Thyroid gland (tissue), 4 donors: ENCODE measurements at regions not wholly inside any gene's neighbourhood (a gene's known extent, or its start where the extent isn't known, plus 50 kb on each side); places are given as distances from the start of the nearest gene placed in this dataset.

ENCODE experiments used
- DNase-seq, 2 donors: peaks; one replicate each; pipeline ENCODE4 v3.0.0-alpha.2; 2019
- H3K27ac ChIP-seq, 3 donors: fragments of 200-600 bp; sonication (generic); 1 replicate in 2 of 3; 2 replicates in 1 of 3; pipeline ENCODE4 v1.5.1; 2016 to 2019; ENCODE audit warnings: mild to moderate bottlenecking in 1 of 3, moderate library complexity in 1 of 3
- H3K27me3 ChIP-seq: fragments of 200-600 bp; sonication (generic); one replicate; pipeline ENCODE4 v1.5.1; 2019
- H3K36me3 ChIP-seq, 2 donors: fragments of 200-600 bp; sonication (generic); one replicate each; pipeline ENCODE4 v1.5.1; 2016 to 2019
- H3K4me1 ChIP-seq, 2 donors: fragments of 200-600 bp; sonication (generic); one replicate each; pipeline ENCODE4 v1.5.1; 2017 to 2019
- H3K4me3 ChIP-seq, 3 donors: fragments of 200-600 bp; sonication (generic); replicated peaks in 1 of 3; 1 replicate in 2 of 3; 2 replicates in 1 of 3; pipeline ENCODE4 v1.5.1; 2016; ENCODE audit warnings: mild to moderate bottlenecking in 1 of 3
- H3K9me3 ChIP-seq: fragments of 200-600 bp; sonication (generic); one replicate; pipeline ENCODE4 v1.5.1; 2017
- POLR2A ChIP-seq, 2 donors: fragments of 450-650 bp; IDR thresholded peaks; one replicate each; pipeline ENCODE4 v1.6.1; 2017; ENCODE audit warnings: antibody characterized with exemption in 2 of 2, mild to moderate bottlenecking in 2 of 2, moderate library complexity in 1 of 2
- WGBS, 2 donors: methylation state at CpG; one replicate each; pipeline ENCODE4 v1.1.5; 2017; 5-methylcytosine and 5-hydroxymethylcytosine counted together
- intact Hi-C: fragments of 100-400 bp; cut with DNase I; formaldehyde crosslinking; loops from one replicate; pipeline ENCODE4 v1.15.1; 2023
- TF ChIP-seq, protein P1 (sequence below), 6 experiments: fragments of 200-600 bp in 3 of 6; fragments of 450-650 bp in 3 of 6; sonication (generic) in 3 of 6; IDR thresholded peaks; one replicate each; pipeline ENCODE4 v1.5.1; 2016 to 2019; ENCODE audit warnings: antibody characterized with exemption in 6 of 6, mild to moderate bottlenecking in 2 of 6, inconsistent platforms in 1 of 6, moderate library complexity in 1 of 6

DNA sequence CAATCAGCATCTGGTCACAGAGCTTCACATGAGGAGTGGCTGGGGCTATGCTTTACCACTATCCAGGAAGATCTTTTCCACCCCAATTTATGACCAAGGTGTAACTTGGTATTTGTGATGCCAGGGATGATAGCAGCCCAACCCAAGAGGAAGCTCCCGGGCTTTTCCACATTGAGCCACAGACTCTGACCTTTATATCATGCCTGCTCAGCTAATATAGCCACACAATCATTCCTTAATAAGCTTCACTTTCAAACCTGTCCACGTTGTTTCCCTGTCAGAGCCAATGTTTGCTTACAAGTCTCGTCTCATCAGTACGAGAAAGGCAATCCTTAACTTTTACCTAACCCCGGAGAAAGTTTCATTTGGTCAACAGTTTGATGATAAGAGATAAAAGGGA is 330.9 kb downstream of the SHQ1 start:
- Histone ChIP-seq H3K4me1 (no peaks in the 10 kb centered on the region), H3K27me3 (no peaks in the 10 kb centered on the region), H3K27ac (no peak overlapping the region), H3K4me3 (no peak overlapping the region), H3K9me3 (no peaks in the 10 kb centered on the region), H3K36me3 (no peaks in the 10 kb centered on the region)
- TF ChIP-seq, protein P1, sequence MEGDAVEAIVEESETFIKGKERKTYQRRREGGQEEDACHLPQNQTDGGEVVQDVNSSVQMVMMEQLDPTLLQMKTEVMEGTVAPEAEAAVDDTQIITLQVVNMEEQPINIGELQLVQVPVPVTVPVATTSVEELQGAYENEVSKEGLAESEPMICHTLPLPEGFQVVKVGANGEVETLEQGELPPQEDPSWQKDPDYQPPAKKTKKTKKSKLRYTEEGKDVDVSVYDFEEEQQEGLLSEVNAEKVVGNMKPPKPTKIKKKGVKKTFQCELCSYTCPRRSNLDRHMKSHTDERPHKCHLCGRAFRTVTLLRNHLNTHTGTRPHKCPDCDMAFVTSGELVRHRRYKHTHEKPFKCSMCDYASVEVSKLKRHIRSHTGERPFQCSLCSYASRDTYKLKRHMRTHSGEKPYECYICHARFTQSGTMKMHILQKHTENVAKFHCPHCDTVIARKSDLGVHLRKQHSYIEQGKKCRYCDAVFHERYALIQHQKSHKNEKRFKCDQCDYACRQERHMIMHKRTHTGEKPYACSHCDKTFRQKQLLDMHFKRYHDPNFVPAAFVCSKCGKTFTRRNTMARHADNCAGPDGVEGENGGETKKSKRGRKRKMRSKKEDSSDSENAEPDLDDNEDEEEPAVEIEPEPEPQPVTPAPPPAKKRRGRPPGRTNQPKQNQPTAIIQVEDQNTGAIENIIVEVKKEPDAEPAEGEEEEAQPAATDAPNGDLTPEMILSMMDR (IDR thresholded peaks at IDR 0.05): no peak
- TF ChIP-seq POLR2A (IDR thresholded peaks at IDR 0.05): no peak
- no peak for DNase-seq
- 83 to 91% methylated on average over 5 of the region's 5 CpGs for WGBS, 2 donors
- intact Hi-C loops: no loop called here

DNA sequence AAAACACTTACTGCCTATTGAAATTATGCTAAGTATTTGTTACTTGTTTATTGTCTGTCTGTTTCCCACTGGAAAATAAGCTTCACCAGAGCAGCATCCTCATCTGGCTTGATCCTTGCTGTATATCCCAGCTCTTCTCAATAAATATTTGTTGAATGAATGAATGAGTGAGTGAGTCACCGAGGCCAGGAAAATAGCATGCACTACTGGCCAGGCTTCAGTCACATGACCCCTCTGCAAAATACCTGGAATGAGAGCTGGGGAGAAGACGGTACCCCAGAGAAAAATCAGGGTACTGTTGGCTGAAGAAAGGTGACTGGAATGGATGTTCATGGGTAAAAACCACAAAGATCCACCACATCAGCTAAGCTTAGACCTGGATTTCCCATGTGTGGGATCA is 331.9 kb downstream of the SHQ1 start:
- TF ChIP-seq POLR2A (IDR thresholded peaks at IDR 0.05): no peak
- TF ChIP-seq, protein P1 (IDR thresholded peaks at IDR 0.05): no peak
- Histone ChIP-seq H3K4me3 (no peak overlapping the region), H3K27ac (no peak overlapping the region), H3K9me3 (no peaks in the 10 kb centered on the region), H3K36me3 (no peaks in the 10 kb centered on the region), H3K27me3 (no peaks in the 10 kb centered on the region), H3K4me1 (no peaks in the 10 kb centered on the region)
- DNase-seq: no peak
- WGBS, 2 donors: 94 to 97% methylated on average over 2 of the region's 2 CpGs
- intact Hi-C loops: no loop called here

DNA sequence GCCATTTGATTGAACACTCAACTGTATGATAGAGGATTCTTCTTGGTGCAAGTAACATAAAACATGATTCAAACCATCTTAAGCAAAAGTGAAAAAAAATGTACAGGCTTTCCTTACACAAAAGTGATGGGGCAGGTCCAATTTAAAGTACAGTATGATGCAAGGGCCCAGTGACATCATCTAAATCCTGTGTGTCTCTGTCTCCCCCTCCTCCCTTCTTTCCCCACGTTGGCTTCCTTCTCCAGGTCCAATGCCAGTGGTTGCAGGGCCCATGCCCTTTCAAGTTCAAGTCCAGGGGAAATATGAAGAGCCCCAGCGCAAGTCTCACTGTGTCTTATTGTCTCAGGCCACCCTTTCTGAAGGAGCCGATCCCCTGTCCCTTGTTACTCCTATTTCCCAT is 332.3 kb downstream of the SHQ1 start:
- H3K4me3 ChIP-seq: no peak overlapping the region
- 84 to 85% methylated on average over 3 of the region's 3 CpGs for WGBS, 2 donors
- no peaks in the 10 kb centered on the region for H3K4me1 ChIP-seq
- H3K36me3 ChIP-seq: no peaks in the 10 kb centered on the region
- no peak for DNase-seq
- H3K9me3 ChIP-seq: no peaks in the 10 kb centered on the region
- intact Hi-C loops: no loop called here
- TF ChIP-seq POLR2A (IDR thresholded peaks at IDR 0.05): no peak
- TF ChIP-seq, protein P1 (IDR thresholded peaks at IDR 0.05): no peak
- no peak overlapping the region for H3K27ac ChIP-seq
- no peaks in the 10 kb centered on the region for H3K27me3 ChIP-seq

DNA sequence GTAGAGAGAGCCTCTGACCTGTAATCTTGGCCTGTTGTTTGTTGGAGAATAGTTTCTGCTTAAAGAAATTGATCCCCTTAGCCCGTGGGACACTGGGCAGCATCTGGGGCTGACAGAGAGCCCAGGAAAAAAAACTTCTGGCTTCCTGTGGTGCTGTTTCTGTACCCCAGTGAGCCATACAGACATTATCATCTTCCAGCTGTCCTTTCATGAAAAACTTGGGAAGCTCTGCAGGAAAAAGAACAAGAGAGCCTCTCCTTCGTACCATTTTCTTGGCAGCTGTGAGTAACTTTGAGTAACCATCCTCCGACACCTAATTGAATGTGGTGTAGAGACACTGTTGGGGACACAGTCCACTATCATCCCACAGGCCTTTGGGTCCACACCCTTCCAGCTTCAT is 333.0 kb downstream of the SHQ1 start:
- no peak for DNase-seq

DNA sequence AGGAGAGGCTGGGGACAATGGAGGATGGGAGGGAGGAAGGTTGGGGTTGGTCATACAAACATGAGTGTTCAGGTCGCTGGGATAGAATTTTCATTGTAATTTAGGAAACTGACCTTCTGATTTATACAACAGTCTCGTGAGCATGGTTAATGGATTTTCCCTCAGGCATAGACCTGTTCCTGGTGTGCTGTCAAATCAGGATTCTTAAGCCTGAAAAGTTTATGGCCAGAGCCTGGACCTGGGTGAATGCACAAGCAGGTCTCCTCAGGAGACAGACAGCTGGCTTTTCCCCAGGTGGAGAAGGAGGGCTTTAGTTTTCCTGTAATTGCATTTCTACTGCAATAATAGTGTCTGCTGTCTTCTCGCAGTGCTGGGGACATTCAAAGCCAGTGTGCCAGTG is 338.0 kb downstream of the SHQ1 start:
- no peaks in the 10 kb centered on the region for H3K4me1 ChIP-seq
- no peaks in the 10 kb centered on the region for H3K9me3 ChIP-seq
- WGBS, 2 donors: 84 to 93% methylated on average over 3 of the region's 3 CpGs
- H3K36me3 ChIP-seq: no peaks in the 10 kb centered on the region
- no peak for DNase-seq
- H3K27me3 ChIP-seq: no peaks in the 10 kb centered on the region
- H3K27ac ChIP-seq: no peak overlapping the region
- no peak for TF ChIP-seq POLR2A (IDR thresholded peaks at IDR 0.05)
- TF ChIP-seq, protein P1 (IDR thresholded peaks at IDR 0.05): no peak
- no peak overlapping the region for H3K4me3 ChIP-seq
- intact Hi-C loops: no loop called here

More for the DNA sequence above, 333.0 kb downstream of the SHQ1 start:
- intact Hi-C loops: no loop called here
- Histone ChIP-seq H3K4me1 (no peaks in the 10 kb centered on the region), H3K9me3 (no peaks in the 10 kb centered on the region), H3K36me3 (no peaks in the 10 kb centered on the region), H3K27ac (no peak overlapping the region), H3K4me3 (no peak overlapping the region), H3K27me3 (no peaks in the 10 kb centered on the region)
- WGBS, 2 donors: 81 to 89% methylated on average over 3 of the region's 3 CpGs
- TF ChIP-seq, protein P1 (IDR thresholded peaks at IDR 0.05): no peak
- TF ChIP-seq POLR2A (IDR thresholded peaks at IDR 0.05): no peak
